Keratinocyte (primary cell): ENCODE measurements at regions not wholly inside any gene's neighbourhood (a gene's known extent, or its start where the extent isn't known, plus 50 kb on each side); places are given as distances from the start of the nearest gene placed in this dataset.

Experiments
- DNase-seq: peaks from one replicate; pipeline ENCODE4 v3.0.0-alpha.2; 2011; ENCODE audit warnings: low read depth, missing footprints, low spot score
- FAIRE-seq: peaks from 2 replicates; lab custom pipeline; 2011; peaks lifted over from hg19 to GRCh38; lab: Jason Lieb, UNC
- H2AFZ ChIP-seq: 2 replicates; pipeline ENCODE4 v1.6.0; 2012; ENCODE audit warnings: low read length, control low read depth, inconsistent platforms; ENCODE audit not compliant: control insufficient read depth
- H3K27ac ChIP-seq: 2 replicates; pipeline ENCODE4 v1.5.1; 2011; ENCODE audit warnings: low read length; ENCODE audit not compliant: control insufficient read depth, insufficient read depth
- H3K27me3 ChIP-seq: 3 replicates; pipeline ENCODE4 v1.6.0; 2011; ENCODE audit warnings: low read length; ENCODE audit not compliant: control insufficient read depth, insufficient read depth; ENCODE audit errors: extremely low read depth
- H3K36me3 ChIP-seq, 2 experiments: 2 replicates in 1 of 2; 3 replicates in 1 of 2; pipeline ENCODE4 v1.5.1; 2011; ENCODE audit warnings: low read length in 2 of 2, mild to moderate bottlenecking in 1 of 2; ENCODE audit not compliant: control insufficient read depth in 2 of 2, insufficient read depth in 2 of 2; ENCODE audit errors: extremely low read depth in 1 of 2
- H3K4me1 ChIP-seq: 3 replicates; pipeline ENCODE4 v1.5.1; 2011; ENCODE audit warnings: low read length; ENCODE audit not compliant: control insufficient read depth, insufficient read depth; ENCODE audit errors: extremely low read depth
- H3K4me2 ChIP-seq: 3 replicates; pipeline ENCODE4 v1.6.0; 2011; ENCODE audit warnings: low read depth, low read length; ENCODE audit not compliant: control insufficient read depth, insufficient read depth; ENCODE audit errors: extremely low read depth
- H3K4me3 ChIP-seq, 3 experiments: fragments of 200-600 bp in 1 of 3; sonication (generic) in 1 of 3; 2 replicates in 2 of 3; 3 replicates in 1 of 3; pipeline ENCODE4 v1.5.1; 2011 to 2016; ENCODE audit warnings: low read length in 3 of 3, mild to moderate bottlenecking in 3 of 3, control low read depth in 2 of 3, inconsistent platforms in 1 of 3, low read depth in 1 of 3, mixed read lengths in 1 of 3, mixed run types in 1 of 3, moderate library complexity in 1 of 3; ENCODE audit not compliant: control insufficient read depth in 2 of 3, insufficient read depth in 2 of 3; ENCODE audit errors: extremely low read depth in 1 of 3
- H3K79me2 ChIP-seq: 2 replicates; pipeline ENCODE4 v1.6.0; 2012; ENCODE audit warnings: low read length; ENCODE audit not compliant: control insufficient read depth, insufficient read depth
- H3K9ac ChIP-seq: 3 replicates; pipeline ENCODE4 v1.6.0; 2011; ENCODE audit warnings: low read length; ENCODE audit not compliant: control insufficient read depth, insufficient read depth; ENCODE audit errors: extremely low read depth
- H3K9me1 ChIP-seq: 3 replicates; pipeline ENCODE4 v1.6.0; 2011; ENCODE audit warnings: low read length; ENCODE audit not compliant: control insufficient read depth, insufficient read depth; ENCODE audit errors: extremely low read depth
- H3K9me3 ChIP-seq: 2 replicates; pipeline ENCODE4 v1.5.1; 2012; ENCODE audit warnings: low read depth, low read length; ENCODE audit not compliant: control insufficient read depth
- H4K20me1 ChIP-seq: 3 replicates; pipeline ENCODE4 v1.6.0; 2011; ENCODE audit warnings: low read length; ENCODE audit not compliant: control insufficient read depth, insufficient read depth; ENCODE audit errors: extremely low read depth
- CTCF ChIP-seq, 3 experiments: IDR thresholded peaks in 1 of 3; conservative IDR thresholded peaks in 1 of 3; optimal IDR thresholded peaks in 1 of 3; 2 replicates in 2 of 3; 3 replicates in 1 of 3; pipeline versions ENCODE3 to v1.5.1; 2011; ENCODE audit warnings: low read length in 3 of 3, mild to moderate bottlenecking in 3 of 3, moderate library complexity in 2 of 3, control low read depth in 1 of 3, inconsistent platforms in 1 of 3; ENCODE audit not compliant: insufficient read depth in 2 of 3; ENCODE audit errors: extremely low read depth in 1 of 3
- EZH2 ChIP-seq: IDR thresholded peaks from one replicate; pipeline ENCODE4 v1.6.1; 2012; ENCODE audit warnings: inconsistent platforms, mild to moderate bottlenecking, low read length, moderate library complexity
- dilution Hi-C: fragments of 300-500 bp; cut with MboI; formaldehyde crosslinking; loops from one replicate; pipeline ENCODE4 v1.7.0; 2020; ENCODE audit warnings: low sequenced_read_pairs; ENCODE audit not compliant: extremely low pct_ligation_motif_present

GRCh38 chr22:48104766-48105165 lies 1342.3 kb downstream of the TBC1D22A start:
- H3K36me3 ChIP-seq, result no peaks in the 10 kb centered on the region
- no peak for DNase-seq
- H3K4me3 ChIP-seq, result no peak overlapping the region
- TF ChIP-seq CTCF (optimal IDR thresholded peaks at IDR 0.05 in 1 of 3, IDR thresholded peaks at IDR 0.05 in 1 of 3, conservative IDR thresholded peaks at IDR 0.05 in 1 of 3; ENCODE audit: extremely low read depth in 1 of 3, insufficient read depth in 2 of 3, low read length in 3 of 3), result no peak
- TF ChIP-seq EZH2, result no peak
- no peak overlapping the region for H3K27ac ChIP-seq
- no peaks in the 10 kb centered on the region for H3K79me2 ChIP-seq
- H3K9ac ChIP-seq, result no peak overlapping the region
- H3K9me1 ChIP-seq, result no peaks in the 10 kb centered on the region
- H4K20me1 ChIP-seq, result no peaks in the 10 kb centered on the region
- H3K27me3 ChIP-seq, result no peaks in the 10 kb centered on the region
- H3K4me2 ChIP-seq, result no peak overlapping the region
- peaks cover 9% of the 10 kb centered on the region for H3K9me3 ChIP-seq
- H3K4me1 ChIP-seq, result no peaks in the 10 kb centered on the region
- no peak overlapping the region for H2AFZ ChIP-seq
- dilution Hi-C loops, result no loop called here
- FAIRE-seq, result no peak

DNA sequence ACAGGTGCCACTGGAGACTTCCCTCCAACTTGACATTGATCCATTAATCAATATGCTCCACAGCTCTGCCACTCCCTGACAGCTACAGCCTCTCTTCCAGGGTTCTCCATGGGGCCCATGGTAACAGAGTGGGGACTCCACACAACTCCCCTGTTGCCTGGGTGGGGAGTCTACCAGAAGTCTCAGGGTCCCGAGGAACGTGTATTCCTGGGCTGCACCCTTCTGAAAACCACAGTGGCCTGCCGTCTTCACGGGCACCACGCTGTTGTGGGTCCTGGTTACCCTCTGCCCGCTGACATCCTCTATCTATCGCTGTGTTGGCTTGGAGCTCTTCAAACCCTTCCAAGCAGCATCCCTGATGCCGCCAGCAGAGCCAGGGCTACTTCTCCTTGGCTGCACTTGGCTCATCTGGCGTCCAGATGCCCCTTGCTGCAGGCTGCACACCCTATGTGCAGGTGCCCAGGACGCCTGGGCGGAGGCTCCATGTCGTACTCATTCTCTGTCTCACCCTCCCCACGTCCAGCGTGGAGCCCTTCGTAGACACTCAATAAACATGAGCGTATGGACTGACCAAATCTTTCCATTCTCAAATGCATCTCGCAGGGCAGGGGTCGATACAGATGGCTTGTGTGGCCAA lies 1341.8 kb downstream of the TBC1D22A start:
- no peak for DNase-seq
- TF ChIP-seq CTCF (optimal IDR thresholded peaks at IDR 0.05 in 1 of 3, IDR thresholded peaks at IDR 0.05 in 1 of 3, conservative IDR thresholded peaks at IDR 0.05 in 1 of 3; ENCODE audit: extremely low read depth in 1 of 3, insufficient read depth in 2 of 3, low read length in 3 of 3) (no peak), EZH2 (no peak)

More for the DNA sequence above, 1341.8 kb downstream of the TBC1D22A start:
- Histone ChIP-seq H3K9me1 (no peaks in the 10 kb centered on the region), H3K4me3 (no peak overlapping the region), H2AFZ (no peak overlapping the region), H3K9ac (no peak overlapping the region), H3K4me2 (no peak overlapping the region), H3K36me3 (no peaks in the 10 kb centered on the region), H3K27me3 (no peaks in the 10 kb centered on the region), H3K9me3 (peaks cover 9% of the 10 kb centered on the region), H3K79me2 (no peaks in the 10 kb centered on the region), H3K27ac (no peak overlapping the region), H3K4me1 (no peaks in the 10 kb centered on the region), H4K20me1 (no peaks in the 10 kb centered on the region)
- FAIRE-seq, result no peak
- dilution Hi-C loops, result no loop called here
